Keratinocyte (primary cell): ENCODE measurements at regions not wholly inside any gene's neighbourhood (a gene's known extent, or its start where the extent isn't known, plus 50 kb on each side); places are given as distances from the start of the nearest gene placed in this dataset.

Source experiments
- DNase-seq: peaks from one replicate; pipeline ENCODE4 v3.0.0-alpha.2; 2011; ENCODE audit warnings: low read depth, missing footprints, low spot score
- FAIRE-seq: peaks from 2 replicates; lab custom pipeline; 2011; peaks lifted over from hg19 to GRCh38; lab: Jason Lieb, UNC
- H2AFZ ChIP-seq: 2 replicates; pipeline ENCODE4 v1.6.0; 2012; ENCODE audit warnings: low read length, control low read depth, inconsistent platforms; ENCODE audit not compliant: control insufficient read depth
- H3K27ac ChIP-seq: 2 replicates; pipeline ENCODE4 v1.5.1; 2011; ENCODE audit warnings: low read length; ENCODE audit not compliant: control insufficient read depth, insufficient read depth
- H3K27me3 ChIP-seq: 3 replicates; pipeline ENCODE4 v1.6.0; 2011; ENCODE audit warnings: low read length; ENCODE audit not compliant: control insufficient read depth, insufficient read depth; ENCODE audit errors: extremely low read depth
- H3K36me3 ChIP-seq, 2 experiments: 2 replicates in 1 of 2; 3 replicates in 1 of 2; pipeline ENCODE4 v1.5.1; 2011; ENCODE audit warnings: low read length in 2 of 2, mild to moderate bottlenecking in 1 of 2; ENCODE audit not compliant: control insufficient read depth in 2 of 2, insufficient read depth in 2 of 2; ENCODE audit errors: extremely low read depth in 1 of 2
- H3K4me1 ChIP-seq: 3 replicates; pipeline ENCODE4 v1.5.1; 2011; ENCODE audit warnings: low read length; ENCODE audit not compliant: control insufficient read depth, insufficient read depth; ENCODE audit errors: extremely low read depth
- H3K4me2 ChIP-seq: 3 replicates; pipeline ENCODE4 v1.6.0; 2011; ENCODE audit warnings: low read depth, low read length; ENCODE audit not compliant: control insufficient read depth, insufficient read depth; ENCODE audit errors: extremely low read depth
- H3K4me3 ChIP-seq, 3 experiments: fragments of 200-600 bp in 1 of 3; sonication (generic) in 1 of 3; 2 replicates in 2 of 3; 3 replicates in 1 of 3; pipeline ENCODE4 v1.5.1; 2011 to 2016; ENCODE audit warnings: low read length in 3 of 3, mild to moderate bottlenecking in 3 of 3, control low read depth in 2 of 3, inconsistent platforms in 1 of 3, low read depth in 1 of 3, mixed read lengths in 1 of 3, mixed run types in 1 of 3, moderate library complexity in 1 of 3; ENCODE audit not compliant: control insufficient read depth in 2 of 3, insufficient read depth in 2 of 3; ENCODE audit errors: extremely low read depth in 1 of 3
- H3K79me2 ChIP-seq: 2 replicates; pipeline ENCODE4 v1.6.0; 2012; ENCODE audit warnings: low read length; ENCODE audit not compliant: control insufficient read depth, insufficient read depth
- H3K9ac ChIP-seq: 3 replicates; pipeline ENCODE4 v1.6.0; 2011; ENCODE audit warnings: low read length; ENCODE audit not compliant: control insufficient read depth, insufficient read depth; ENCODE audit errors: extremely low read depth
- H3K9me1 ChIP-seq: 3 replicates; pipeline ENCODE4 v1.6.0; 2011; ENCODE audit warnings: low read length; ENCODE audit not compliant: control insufficient read depth, insufficient read depth; ENCODE audit errors: extremely low read depth
- H3K9me3 ChIP-seq: 2 replicates; pipeline ENCODE4 v1.5.1; 2012; ENCODE audit warnings: low read depth, low read length; ENCODE audit not compliant: control insufficient read depth
- H4K20me1 ChIP-seq: 3 replicates; pipeline ENCODE4 v1.6.0; 2011; ENCODE audit warnings: low read length; ENCODE audit not compliant: control insufficient read depth, insufficient read depth; ENCODE audit errors: extremely low read depth
- EZH2 ChIP-seq: IDR thresholded peaks from one replicate; pipeline ENCODE4 v1.6.1; 2012; ENCODE audit warnings: inconsistent platforms, mild to moderate bottlenecking, low read length, moderate library complexity
- dilution Hi-C: fragments of 300-500 bp; cut with MboI; formaldehyde crosslinking; loops from one replicate; pipeline ENCODE4 v1.7.0; 2020; ENCODE audit warnings: low sequenced_read_pairs; ENCODE audit not compliant: extremely low pct_ligation_motif_present
- TF ChIP-seq, protein P1 (sequence below), 3 experiments: IDR thresholded peaks in 1 of 3; conservative IDR thresholded peaks in 1 of 3; optimal IDR thresholded peaks in 1 of 3; 2 replicates in 2 of 3; 3 replicates in 1 of 3; pipeline versions ENCODE3 to v1.5.1; 2011; ENCODE audit warnings: low read length in 3 of 3, mild to moderate bottlenecking in 3 of 3, moderate library complexity in 2 of 3, control low read depth in 1 of 3, inconsistent platforms in 1 of 3; ENCODE audit not compliant: insufficient read depth in 2 of 3; ENCODE audit errors: extremely low read depth in 1 of 3

DNA sequence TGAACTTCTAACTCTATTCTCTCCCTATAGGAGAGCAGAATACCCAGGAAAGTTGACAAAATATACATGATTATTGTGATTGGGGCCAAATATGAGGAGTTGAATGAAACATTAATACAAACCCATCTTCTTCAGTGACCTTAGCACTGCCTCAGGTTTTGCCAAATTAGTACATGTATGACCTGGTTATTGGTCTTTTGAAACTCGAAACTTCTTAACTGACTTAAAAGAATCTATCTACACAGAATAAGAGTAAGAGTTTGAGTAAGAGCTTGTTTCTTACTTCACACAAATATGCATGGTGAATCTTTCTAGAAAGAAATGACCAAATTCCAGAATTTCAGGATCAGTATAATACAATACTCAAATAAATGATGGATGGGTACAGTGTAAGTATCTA is 213.0 kb upstream of the GK2 start:
- Histone ChIP-seq H3K9ac (no peak overlapping the region), H3K4me3 (no peak overlapping the region), H3K27ac (no peak overlapping the region), H3K79me2 (no peaks in the 10 kb centered on the region), H2AFZ (no peak overlapping the region), H3K9me1 (no peaks in the 10 kb centered on the region), H3K4me2 (no peak overlapping the region), H3K4me1 (no peaks in the 10 kb centered on the region), H3K36me3 (no peaks in the 10 kb centered on the region), H3K9me3 (no peaks in the 10 kb centered on the region), H3K27me3 (no peaks in the 10 kb centered on the region), H4K20me1 (no peaks in the 10 kb centered on the region)
- DNase-seq (no peak), FAIRE-seq (no peak)
- TF ChIP-seq EZH2, result no peak
- TF ChIP-seq, protein P1, sequence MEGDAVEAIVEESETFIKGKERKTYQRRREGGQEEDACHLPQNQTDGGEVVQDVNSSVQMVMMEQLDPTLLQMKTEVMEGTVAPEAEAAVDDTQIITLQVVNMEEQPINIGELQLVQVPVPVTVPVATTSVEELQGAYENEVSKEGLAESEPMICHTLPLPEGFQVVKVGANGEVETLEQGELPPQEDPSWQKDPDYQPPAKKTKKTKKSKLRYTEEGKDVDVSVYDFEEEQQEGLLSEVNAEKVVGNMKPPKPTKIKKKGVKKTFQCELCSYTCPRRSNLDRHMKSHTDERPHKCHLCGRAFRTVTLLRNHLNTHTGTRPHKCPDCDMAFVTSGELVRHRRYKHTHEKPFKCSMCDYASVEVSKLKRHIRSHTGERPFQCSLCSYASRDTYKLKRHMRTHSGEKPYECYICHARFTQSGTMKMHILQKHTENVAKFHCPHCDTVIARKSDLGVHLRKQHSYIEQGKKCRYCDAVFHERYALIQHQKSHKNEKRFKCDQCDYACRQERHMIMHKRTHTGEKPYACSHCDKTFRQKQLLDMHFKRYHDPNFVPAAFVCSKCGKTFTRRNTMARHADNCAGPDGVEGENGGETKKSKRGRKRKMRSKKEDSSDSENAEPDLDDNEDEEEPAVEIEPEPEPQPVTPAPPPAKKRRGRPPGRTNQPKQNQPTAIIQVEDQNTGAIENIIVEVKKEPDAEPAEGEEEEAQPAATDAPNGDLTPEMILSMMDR (optimal IDR thresholded peaks at IDR 0.05 in 1 of 3, IDR thresholded peaks at IDR 0.05 in 1 of 3, conservative IDR thresholded peaks at IDR 0.05 in 1 of 3; ENCODE audit: extremely low read depth in 1 of 3, insufficient read depth in 2 of 3, low read length in 3 of 3), result no peak
- dilution Hi-C loops, result no loop called here

DNA sequence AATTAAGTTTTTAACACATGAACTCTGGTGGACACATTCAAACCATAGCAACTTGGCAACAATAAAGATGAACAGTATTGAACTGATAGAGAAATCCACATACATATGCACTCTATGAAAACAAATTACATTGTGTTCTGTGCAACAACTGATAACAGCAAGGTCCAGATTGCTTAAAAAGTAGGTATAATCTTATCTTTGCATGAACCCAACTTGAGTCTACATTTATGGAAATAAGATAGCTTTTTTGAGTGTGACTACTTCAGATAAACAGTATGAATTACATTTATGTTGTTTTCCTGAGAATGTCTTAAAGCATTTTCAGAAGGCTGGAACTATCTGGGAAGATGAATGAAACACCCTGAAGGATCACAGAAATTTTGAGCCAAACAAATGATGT is 212.6 kb upstream of the GK2 start:
- DNase-seq, result no peak
- Histone ChIP-seq H4K20me1 (no peaks in the 10 kb centered on the region), H3K4me1 (no peaks in the 10 kb centered on the region), H3K27ac (no peak overlapping the region), H3K4me3 (no peak overlapping the region), H3K36me3 (no peaks in the 10 kb centered on the region), H3K9ac (no peak overlapping the region), H2AFZ (no peak overlapping the region), H3K27me3 (no peaks in the 10 kb centered on the region), H3K79me2 (no peaks in the 10 kb centered on the region), H3K9me3 (no peaks in the 10 kb centered on the region), H3K4me2 (no peak overlapping the region), H3K9me1 (no peaks in the 10 kb centered on the region)
- dilution Hi-C loops, result no loop called here
- no peak for FAIRE-seq
- no peak for TF ChIP-seq EZH2
- TF ChIP-seq, protein P1 (optimal IDR thresholded peaks at IDR 0.05 in 1 of 3, IDR thresholded peaks at IDR 0.05 in 1 of 3, conservative IDR thresholded peaks at IDR 0.05 in 1 of 3; ENCODE audit: extremely low read depth in 1 of 3, insufficient read depth in 2 of 3, low read length in 3 of 3), result no peak
